ENCODE measurements at regions not wholly inside any gene's neighbourhood (a gene's known extent, or its start where the extent isn't known, plus 50 kb on each side); places are given as distances from the start of the nearest gene placed in this dataset.
"Not testable (repeated sequence)": the region's sequence is repeated elsewhere in the genome, so short reads cannot be mapped to it uniquely, and the experiment has no call there.

DNA sequence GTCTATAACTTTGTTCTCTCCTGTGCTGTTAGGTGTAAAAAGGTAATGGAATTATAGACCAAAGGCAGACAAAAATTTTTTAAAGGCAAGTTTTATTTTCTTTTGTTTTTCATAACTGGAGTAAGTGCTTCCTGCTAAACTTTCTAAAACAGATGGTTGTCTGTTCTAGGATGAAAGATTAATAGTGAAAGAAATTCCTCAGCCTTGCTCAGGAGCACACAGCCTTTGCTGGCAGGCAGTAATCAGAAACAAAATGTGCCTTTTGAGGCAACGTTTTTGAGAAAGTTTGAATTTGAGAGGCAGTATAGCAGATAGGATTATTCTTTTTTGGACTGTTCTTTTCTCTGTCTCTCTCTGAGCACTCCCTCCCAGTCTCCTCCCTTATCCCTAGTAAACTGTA, 2749.5 kb downstream of the PCDH9 start:
- no peak overlapping the region for H3K4me3 ChIP-seq (ENCODE audit: low read depth, low read length)
- no peak for DNase-seq (ENCODE audit: low read depth)
- TF ChIP-seq, protein P1, sequence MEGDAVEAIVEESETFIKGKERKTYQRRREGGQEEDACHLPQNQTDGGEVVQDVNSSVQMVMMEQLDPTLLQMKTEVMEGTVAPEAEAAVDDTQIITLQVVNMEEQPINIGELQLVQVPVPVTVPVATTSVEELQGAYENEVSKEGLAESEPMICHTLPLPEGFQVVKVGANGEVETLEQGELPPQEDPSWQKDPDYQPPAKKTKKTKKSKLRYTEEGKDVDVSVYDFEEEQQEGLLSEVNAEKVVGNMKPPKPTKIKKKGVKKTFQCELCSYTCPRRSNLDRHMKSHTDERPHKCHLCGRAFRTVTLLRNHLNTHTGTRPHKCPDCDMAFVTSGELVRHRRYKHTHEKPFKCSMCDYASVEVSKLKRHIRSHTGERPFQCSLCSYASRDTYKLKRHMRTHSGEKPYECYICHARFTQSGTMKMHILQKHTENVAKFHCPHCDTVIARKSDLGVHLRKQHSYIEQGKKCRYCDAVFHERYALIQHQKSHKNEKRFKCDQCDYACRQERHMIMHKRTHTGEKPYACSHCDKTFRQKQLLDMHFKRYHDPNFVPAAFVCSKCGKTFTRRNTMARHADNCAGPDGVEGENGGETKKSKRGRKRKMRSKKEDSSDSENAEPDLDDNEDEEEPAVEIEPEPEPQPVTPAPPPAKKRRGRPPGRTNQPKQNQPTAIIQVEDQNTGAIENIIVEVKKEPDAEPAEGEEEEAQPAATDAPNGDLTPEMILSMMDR (IDR thresholded peaks at IDR 0.05; ENCODE audit: insufficient read depth, low read depth, low read length, missing control alignments): no peak

DNA sequence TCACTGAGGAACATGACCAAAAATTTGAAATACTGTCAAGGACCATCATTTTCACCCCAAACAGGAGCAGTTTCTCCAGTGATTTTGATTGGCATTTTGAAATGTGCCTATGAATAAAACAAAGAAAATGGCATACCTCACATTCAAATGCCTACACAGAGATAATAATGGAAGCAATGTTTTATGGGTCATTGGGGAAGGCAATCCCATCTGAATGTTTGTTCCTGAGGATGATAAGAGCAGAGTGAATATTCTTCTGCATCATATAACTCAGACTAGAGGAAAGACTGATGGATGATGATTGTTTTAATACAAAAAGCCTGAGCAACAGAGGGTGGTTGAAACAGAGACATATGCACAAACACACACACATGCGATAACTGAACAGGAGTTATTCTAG, 2749.9 kb downstream of the PCDH9 start:
- TF ChIP-seq, protein P1 (IDR thresholded peaks at IDR 0.05; ENCODE audit: insufficient read depth, low read depth, low read length, missing control alignments): no peak
- H3K4me3 ChIP-seq (ENCODE audit: low read depth, low read length): no peak overlapping the region
- DNase-seq (ENCODE audit: low read depth): no peak

DNA sequence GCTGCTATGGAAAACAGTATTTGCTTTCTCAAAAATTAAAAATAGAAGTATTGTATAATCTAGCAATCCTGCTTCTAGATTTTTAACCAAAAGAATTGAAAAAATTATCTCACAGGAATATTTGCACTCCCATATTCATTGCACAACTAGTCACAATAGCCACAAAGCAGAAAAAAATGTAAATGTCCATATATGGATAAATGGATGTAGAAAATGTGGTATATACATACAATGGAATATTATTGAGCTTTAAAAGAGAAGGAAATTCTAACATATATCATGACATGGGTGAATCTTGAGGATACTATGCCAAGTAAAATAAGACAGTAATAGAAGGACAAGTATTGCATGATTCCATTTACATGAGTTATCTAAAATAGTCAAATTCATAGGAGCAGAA, 2753.0 kb downstream of the PCDH9 start:
- TF ChIP-seq, protein P1 (IDR thresholded peaks at IDR 0.05; ENCODE audit: insufficient read depth, low read depth, low read length, missing control alignments): no peak
- H3K4me3 ChIP-seq (ENCODE audit: low read depth, low read length): no peak overlapping the region
- DNase-seq (ENCODE audit: low read depth): no peak

DNA sequence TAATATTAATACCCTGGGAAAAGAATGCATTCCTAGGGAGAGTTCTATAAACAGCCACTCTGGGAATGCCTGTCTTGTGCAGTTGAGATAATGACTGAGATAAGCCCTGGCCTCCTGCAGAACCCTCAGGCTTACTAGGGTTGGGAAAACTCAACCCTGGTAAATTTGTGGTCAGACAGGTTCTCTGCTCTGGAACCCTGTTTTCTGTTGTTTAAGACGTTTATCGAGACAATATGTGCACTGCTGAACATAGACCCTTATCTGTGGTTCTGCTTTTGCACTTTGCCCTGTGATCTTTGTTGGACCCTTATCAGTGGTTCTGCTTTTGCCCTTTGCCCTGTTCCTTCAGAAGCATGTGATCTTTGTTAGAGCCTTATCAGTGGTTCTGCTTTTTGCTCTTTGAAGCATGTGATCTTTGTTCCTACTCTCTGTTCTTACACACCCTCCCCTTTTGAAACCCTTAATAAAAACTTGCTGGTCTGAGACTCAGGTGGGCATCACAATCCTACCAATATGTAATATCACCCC, 2754.0 kb downstream of the PCDH9 start:
- not testable (repeated sequence) for DNase-seq (ENCODE audit: low read depth); H3K4me3 ChIP-seq (ENCODE audit: low read depth, low read length)

DNA sequence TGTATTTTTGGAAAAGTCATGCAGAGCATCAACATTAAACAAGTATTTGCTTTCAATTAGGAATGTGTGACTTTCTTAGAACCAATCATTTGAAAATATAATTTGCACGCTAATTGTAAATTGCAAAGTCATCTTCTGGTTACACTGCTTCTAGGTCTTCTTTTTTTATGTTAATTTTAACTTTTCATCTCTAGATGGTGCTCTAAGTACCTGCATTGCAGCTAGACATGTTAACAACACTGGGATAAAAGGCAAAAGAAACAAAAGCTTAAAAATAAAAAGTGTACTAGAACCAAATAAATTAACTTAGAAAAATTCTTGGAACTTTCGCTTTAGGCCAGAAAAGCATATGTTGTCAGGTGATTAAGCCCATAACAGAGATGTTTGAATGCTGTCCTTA, 2758.2 kb downstream of the PCDH9 start:
- TF ChIP-seq, protein P1 (IDR thresholded peaks at IDR 0.05; ENCODE audit: insufficient read depth, low read depth, low read length, missing control alignments): no peak
- H3K4me3 ChIP-seq (ENCODE audit: low read depth, low read length): no peak overlapping the region
- DNase-seq (ENCODE audit: low read depth): no peak

DNA sequence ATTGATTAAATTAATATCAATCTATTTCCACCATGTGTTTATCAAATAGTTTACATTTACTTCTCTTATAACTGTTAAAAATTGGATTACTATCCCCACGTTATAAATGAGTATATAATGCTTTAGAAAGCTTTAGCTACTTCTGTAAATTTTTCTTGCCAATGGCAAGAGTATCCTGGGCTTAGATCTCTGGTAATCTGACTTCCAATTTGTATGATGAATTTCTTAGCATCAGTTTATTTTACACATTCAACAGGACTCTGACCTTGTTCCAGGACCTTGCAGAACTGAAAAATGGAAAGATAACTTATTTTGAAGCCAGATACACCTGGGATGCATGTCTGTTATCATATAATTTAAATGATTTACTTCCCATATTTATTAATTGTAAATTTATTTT, 2759.4 kb downstream of the PCDH9 start:
- DNase-seq (ENCODE audit: low read depth): no peak
- TF ChIP-seq, protein P1 (IDR thresholded peaks at IDR 0.05; ENCODE audit: insufficient read depth, low read depth, low read length, missing control alignments): no peak
- no peak overlapping the region for H3K4me3 ChIP-seq (ENCODE audit: low read depth, low read length)

DNA sequence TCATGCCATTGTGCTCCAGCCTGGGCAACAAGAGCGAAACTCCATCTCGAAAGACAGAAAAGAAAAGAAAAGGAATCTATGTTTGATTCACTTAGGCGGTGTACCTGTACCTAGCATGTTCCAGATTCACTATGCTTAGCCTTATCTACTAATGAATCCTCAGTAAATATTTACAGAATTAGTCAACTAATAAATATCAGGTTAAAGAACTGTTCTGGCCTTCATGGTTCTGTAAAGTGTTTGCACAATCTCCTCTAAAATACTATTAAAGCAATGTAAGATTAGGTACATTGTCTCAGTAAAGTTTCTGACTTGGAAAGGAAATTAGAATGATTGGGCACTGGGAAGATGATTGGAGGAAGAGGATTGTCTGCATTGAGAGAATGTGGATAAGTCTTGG, 2770.4 kb downstream of the PCDH9 start:
- DNase-seq (ENCODE audit: low read depth): no peak
- TF ChIP-seq, protein P1 (IDR thresholded peaks at IDR 0.05; ENCODE audit: insufficient read depth, low read depth, low read length, missing control alignments): no peak

More for the DNA sequence above, 2770.4 kb downstream of the PCDH9 start:
- no peak overlapping the region for H3K4me3 ChIP-seq (ENCODE audit: low read depth, low read length)
